ENCODE measurements at regions not wholly inside any gene's neighbourhood (a gene's known extent, or its start where the extent isn't known, plus 50 kb on each side); places are given as distances from the start of the nearest gene placed in this dataset.

- Histone ChIP-seq H3K4me3 (no peak overlapping the region), H3K9me3 (no peaks in the 10 kb centered on the region), H3K9ac (ENCODE audit: low read depth in 2 of 2, low read length in 2 of 2) (no peak overlapping the region), H3K27me3 (no peaks in the 10 kb centered on the region), H3K4me1 (no peaks in the 10 kb centered on the region), H3K36me3 (no peaks in the 10 kb centered on the region), H3K27ac (peak overlapping the region; percentile 27)
- no peak for DNase-seq
- intact Hi-C loops (cut with DNase I): no loop called here
- no peak for TF ChIP-seq CTCF (IDR thresholded peaks at IDR 0.05)
Measured at GRCh38 chr2:42879913-42880737, 87.7 kb upstream of the HAAO start.

GRCh38 chr2:42879121-42879705 lies 86.8 kb upstream of the HAAO start:
- intact Hi-C loops (cut with DNase I): no loop called here
- Histone ChIP-seq H3K9ac (ENCODE audit: low read depth in 2 of 2, low read length in 2 of 2) (no peak overlapping the region), H3K4me3 (no peak overlapping the region), H3K27ac (no peak overlapping the region), H3K9me3 (no peaks in the 10 kb centered on the region), H3K36me3 (no peaks in the 10 kb centered on the region), H3K27me3 (no peaks in the 10 kb centered on the region), H3K4me1 (no peaks in the 10 kb centered on the region)
- no peak for DNase-seq
- no peak for TF ChIP-seq CTCF (IDR thresholded peaks at IDR 0.05)

- Histone ChIP-seq H3K9me3 (no peaks in the 10 kb centered on the region), H3K36me3 (no peaks in the 10 kb centered on the region), H3K4me3 (no peak overlapping the region), H3K9ac (ENCODE audit: low read depth in 2 of 2, low read length in 2 of 2) (no peak overlapping the region), H3K27me3 (no peaks in the 10 kb centered on the region), H3K27ac (no peak overlapping the region), H3K4me1 (no peaks in the 10 kb centered on the region)
- TF ChIP-seq CTCF (IDR thresholded peaks at IDR 0.05): no peak
- intact Hi-C loops (cut with DNase I): no loop called here
- no peak for DNase-seq
Measured at GRCh38 chr2:42878581-42878980, 86.2 kb upstream of the HAAO start.

GRCh38 chr2:42877936-42878335 lies 85.6 kb upstream of the HAAO start:
- intact Hi-C loops (cut with DNase I): no loop called here
- Histone ChIP-seq H3K27me3 (no peaks in the 10 kb centered on the region), H3K9me3 (no peaks in the 10 kb centered on the region), H3K9ac (ENCODE audit: low read depth in 2 of 2, low read length in 2 of 2) (no peak overlapping the region), H3K27ac (no peak overlapping the region), H3K36me3 (no peaks in the 10 kb centered on the region), H3K4me1 (no peaks in the 10 kb centered on the region), H3K4me3 (no peak overlapping the region)
- TF ChIP-seq CTCF (IDR thresholded peaks at IDR 0.05): no peak
- DNase-seq: no peak

- Histone ChIP-seq H3K36me3 (no peaks in the 10 kb centered on the region), H3K9me3 (no peaks in the 10 kb centered on the region), H3K27ac (no peak overlapping the region), H3K27me3 (no peaks in the 10 kb centered on the region), H3K4me3 (no peak overlapping the region), H3K4me1 (no peaks in the 10 kb centered on the region), H3K9ac (ENCODE audit: low read depth in 2 of 2, low read length in 2 of 2) (no peak overlapping the region)
- intact Hi-C loops (cut with DNase I): no loop called here
- TF ChIP-seq CTCF (IDR thresholded peaks at IDR 0.05): no peak
- no peak for DNase-seq
Measured at GRCh38 chr2:42877511-42877910, 85.1 kb upstream of the HAAO start.
